Progenitor cell of endocrine pancreas (in vitro differentiated cells): ENCODE measurements at regions not wholly inside any gene's neighbourhood (a gene's known extent, or its start where the extent isn't known, plus 50 kb on each side); places are given as distances from the start of the nearest gene placed in this dataset.

ENCODE experiments used
- DNase-seq: peaks from one replicate; pipeline ENCODE4 v3.0.0; 2021; ENCODE audit warnings: low spot score; ENCODE audit not compliant: unreplicated experiment
- H3K27ac Mint-ChIP-seq: 2 replicates; pipeline ENCODE4 v1.8.0; 2021; ENCODE audit warnings: mild to moderate bottlenecking, moderate library complexity, mixed read lengths
- H3K27me3 Mint-ChIP-seq: 2 replicates; pipeline ENCODE4 v1.8.0; 2021; ENCODE audit warnings: mixed read lengths
- H3K36me3 Mint-ChIP-seq: 2 replicates; pipeline ENCODE4 v1.8.0; 2022; ENCODE audit warnings: mixed read lengths; ENCODE audit not compliant: insufficient read depth
- H3K4me1 Mint-ChIP-seq: 2 replicates; pipeline ENCODE4 v1.8.0; 2021; ENCODE audit warnings: low read depth, mixed read lengths
- H3K4me3 Mint-ChIP-seq: 2 replicates; pipeline ENCODE4 v1.8.0; 2021; ENCODE audit warnings: low read depth, mild to moderate bottlenecking, moderate library complexity, mixed read lengths
- H3K9me3 Mint-ChIP-seq: 2 replicates; pipeline ENCODE4 v1.8.0; 2021; ENCODE audit warnings: low read depth, mixed read lengths
- CTCF ChIP-seq: fragments of 200-600 bp; sonication (generic); IDR thresholded peaks from one replicate; pipeline ENCODE4 v1.5.0; 2021; ENCODE audit warnings: antibody characterized with exemption, mild to moderate bottlenecking; ENCODE audit not compliant: unreplicated experiment

GRCh38 chr20:7226156-7226555 lies 458.7 kb downstream of the BMP2 start:
- Mint-ChIP-seq H3K27ac (no peak overlapping the region), H3K4me1 (no peaks in the 10 kb centered on the region), H3K4me3 (no peak overlapping the region), H3K36me3 (no peaks in the 10 kb centered on the region), H3K27me3 (no peaks in the 10 kb centered on the region), H3K9me3 (peaks cover 11% of the 10 kb centered on the region)
- no peak for DNase-seq
- no peak for TF ChIP-seq CTCF

DNA sequence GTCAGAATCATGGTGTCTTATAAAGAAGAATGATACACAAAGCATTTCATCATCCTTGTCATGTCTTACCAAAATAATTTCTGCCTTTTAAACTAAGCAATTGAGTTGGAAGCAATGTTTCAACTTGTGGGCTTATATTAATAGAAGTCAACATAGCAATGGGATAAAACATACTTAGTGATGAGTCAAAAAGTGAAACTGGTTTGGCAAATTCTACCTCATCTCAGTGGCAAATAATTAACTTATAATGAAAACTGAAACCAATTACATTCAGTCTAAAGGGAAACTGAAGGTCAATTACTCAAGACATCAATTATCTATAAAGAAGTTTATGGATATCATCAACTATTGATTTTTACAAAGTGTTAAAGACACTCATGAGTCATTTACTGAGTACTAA lies 463.8 kb downstream of the BMP2 start:
- H3K36me3 Mint-ChIP-seq = no peaks in the 10 kb centered on the region
- H3K27me3 Mint-ChIP-seq = no peaks in the 10 kb centered on the region
- H3K4me1 Mint-ChIP-seq = no peaks in the 10 kb centered on the region
- no peak for TF ChIP-seq CTCF
- H3K27ac Mint-ChIP-seq = no peak overlapping the region
- H3K4me3 Mint-ChIP-seq = no peak overlapping the region
- H3K9me3 Mint-ChIP-seq = peaks cover 5% of the 10 kb centered on the region
- DNase-seq = no peak

DNA sequence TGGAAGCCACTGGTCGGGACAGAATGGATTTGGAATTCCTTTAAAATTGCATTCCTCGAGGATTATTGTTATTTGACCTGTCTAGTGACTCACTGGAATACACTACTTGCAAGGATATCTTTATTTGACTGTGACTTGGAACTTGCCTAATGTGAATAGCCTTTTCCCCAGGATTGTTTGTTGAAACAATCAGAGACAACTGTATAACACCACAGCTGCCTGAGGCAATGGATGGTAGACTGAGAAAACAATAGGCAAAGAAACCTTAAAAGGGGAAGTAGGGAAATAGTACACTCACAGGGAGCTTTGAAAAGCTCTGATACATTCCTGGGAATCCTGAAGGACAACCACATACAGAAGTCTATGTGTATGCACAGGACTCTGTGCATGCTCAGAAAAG lies 465.3 kb downstream of the BMP2 start:
- no peak for DNase-seq
- Mint-ChIP-seq H3K27ac (no peak overlapping the region), H3K27me3 (no peaks in the 10 kb centered on the region), H3K36me3 (no peaks in the 10 kb centered on the region), H3K4me1 (no peaks in the 10 kb centered on the region), H3K4me3 (no peak overlapping the region), H3K9me3 (peaks cover 5% of the 10 kb centered on the region)
- no peak for TF ChIP-seq CTCF

- H3K27ac Mint-ChIP-seq = no peak overlapping the region
- no peaks in the 10 kb centered on the region for H3K27me3 Mint-ChIP-seq
- H3K9me3 Mint-ChIP-seq = peaks cover 5% of the 10 kb centered on the region
- no peak for TF ChIP-seq CTCF
- no peak for DNase-seq
- H3K4me3 Mint-ChIP-seq = no peak overlapping the region
- H3K36me3 Mint-ChIP-seq = no peaks in the 10 kb centered on the region
- H3K4me1 Mint-ChIP-seq = no peaks in the 10 kb centered on the region
Observed at GRCh38 chr20:7237251-7237650, 469.8 kb downstream of the BMP2 start.

DNA sequence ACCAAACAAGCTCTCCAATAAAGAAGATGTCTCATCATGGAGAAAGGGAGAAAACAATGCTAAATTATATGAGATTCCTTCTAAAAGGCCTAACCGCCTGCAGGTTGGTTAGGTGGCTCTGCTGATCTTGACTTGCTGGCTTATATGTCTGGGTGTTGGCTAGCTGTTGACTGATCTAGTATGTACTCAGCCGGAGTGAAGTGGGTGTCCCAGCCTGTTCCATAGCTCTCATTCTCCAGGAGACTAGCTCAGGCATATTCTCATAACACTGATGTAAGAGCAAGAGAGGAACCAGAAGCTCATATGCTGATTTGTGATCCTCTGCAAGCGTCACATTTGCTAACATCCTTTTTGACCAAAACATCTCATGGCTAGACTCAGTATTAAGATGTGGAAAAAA lies 473.0 kb downstream of the BMP2 start:
- Mint-ChIP-seq H3K36me3 (no peaks in the 10 kb centered on the region), H3K27me3 (no peaks in the 10 kb centered on the region), H3K4me3 (no peak overlapping the region), H3K27ac (no peak overlapping the region), H3K9me3 (no peaks in the 10 kb centered on the region), H3K4me1 (no peaks in the 10 kb centered on the region)
- no peak for DNase-seq
- no peak for TF ChIP-seq CTCF
